K562 (cell line): ENCODE measurements at regions not wholly inside any gene's neighbourhood (a gene's known extent, or its start where the extent isn't known, plus 50 kb on each side); places are given as distances from the start of the nearest gene placed in this dataset.

ENCODE experiments used
- ATF2 ChIP-seq: sonication (generic); formaldehyde crosslinking; IDR thresholded peaks from 2 replicates; pipeline ENCODE4 v1.8.1; 2022; ENCODE audit warnings: missing genetic modification reagents
- CTCF ChIP-seq, 3 experiments: IDR thresholded peaks in 2 of 3; conservative IDR thresholded peaks in 1 of 3; 2 replicates each; pipeline ENCODE4 v1.5.1; 2011 to 2012; ENCODE audit warnings: low read length in 3 of 3, mild to moderate bottlenecking in 3 of 3, control low read depth in 2 of 3, improper control_type of control experiment in 1 of 3, inconsistent platforms in 1 of 3, low read depth in 1 of 3, mixed read lengths in 1 of 3, moderate library complexity in 1 of 3; ENCODE audit not compliant: insufficient read depth in 2 of 3
- ELF1 ChIP-seq: fragments of 200-800 bp; sonication (Bioruptor generic); IDR thresholded peaks from 2 replicates; pipeline ENCODE4 v1.6.1; 2016; ENCODE audit warnings: missing genetic modification characterization, missing compliant biosample characterization
- FOSL1 ChIP-seq: fragments of 200-800 bp; sonication (Bioruptor generic); conservative IDR thresholded peaks from 2 replicates; pipeline ENCODE4 v1.6.1; 2016; ENCODE audit warnings: missing genetic modification characterization, missing compliant biosample characterization
- NRF1 ChIP-seq, 2 experiments: fragments of 450-650 bp; IDR thresholded peaks in 1 of 2; conservative IDR thresholded peaks in 1 of 2; 2 replicates each; pipeline ENCODE4 v1.6.1; 2014; ENCODE audit warnings: mild to moderate bottlenecking in 2 of 2
- PHB ChIP-seq: fragments of 250-450 bp; sonication (Bioruptor Pico); IDR thresholded peaks from 2 replicates; pipeline ENCODE4 v1.5.0; 2021
- POLR2A ChIP-seq: fragments of 450-650 bp; conservative IDR thresholded peaks from 2 replicates; pipeline ENCODE4 v1.6.1; 2016
- PYGO2 ChIP-seq: fragments of 450-650 bp; IDR thresholded peaks from 2 replicates; pipeline ENCODE4 v1.6.1; 2016; ENCODE audit warnings: mild to moderate bottlenecking, missing genetic modification characterization, moderate library complexity, missing compliant biosample characterization
- SETDB1 ChIP-seq: IDR thresholded peaks from one replicate; pipeline ENCODE4 v1.6.1; 2012; ENCODE audit warnings: low read length, control low read depth, inconsistent platforms
- SIX5 ChIP-seq, 2 experiments: IDR thresholded peaks; 2 replicates each; pipeline ENCODE4 v1.6.1; 2011; ENCODE audit warnings: low read length in 2 of 2, borderline replicate concordance in 1 of 2, low read depth in 1 of 2, mild to moderate bottlenecking in 1 of 2, moderate library complexity in 1 of 2; ENCODE audit not compliant: insufficient read depth in 1 of 2
- ZBTB43 ChIP-seq: sonication (generic); formaldehyde crosslinking; IDR thresholded peaks from 2 replicates; pipeline ENCODE4 v1.8.0; 2023; ENCODE audit warnings: mild to moderate bottlenecking, missing genetic modification reagents
- ZNF146 ChIP-seq: IDR thresholded peaks from one replicate; pipeline ENCODE4 v1.6.1; 2018; ENCODE audit warnings: missing compliant biosample characterization; ENCODE audit not compliant: unreplicated experiment
- ZNF311 ChIP-seq: fragments of 250-450 bp; sonication (Bioruptor Pico); IDR thresholded peaks from 2 replicates; pipeline ENCODE4 v1.4.0; 2020; ENCODE audit warnings: mild to moderate bottlenecking, moderate library complexity
- ZNF384 ChIP-seq: IDR thresholded peaks from 2 replicates; pipeline ENCODE4 v1.6.1; 2012; ENCODE audit warnings: low read depth, low read length, improper control_type of control experiment

- TF ChIP-seq ZNF384 (no peak), PYGO2 (tag) (no peak), PHB (CRISPR knock-in tag) (no peak), ATF2 (CRISPR knock-in tag) (no peak), ZNF311 (CRISPR knock-in tag) (no peak), SETDB1 (no peak), POLR2A (no peak), NRF1 (conservative IDR thresholded peaks at IDR 0.05 in 1 of 2, IDR thresholded peaks at IDR 0.05 in 1 of 2) (no peak), CTCF (IDR thresholded peaks at IDR 0.05 in 2 of 3, conservative IDR thresholded peaks at IDR 0.05 in 1 of 3; ENCODE audit: insufficient read depth in 2 of 3, low read depth in 1 of 3, low read length in 3 of 3) (no peak), ZNF146 (CRISPR knock-in tag) (no peak), ELF1 (tag) (no peak), FOSL1 (tag) (no peak), SIX5 (IDR thresholded peaks at IDR 0.05; ENCODE audit: borderline replicate concordance in 1 of 2, insufficient read depth in 1 of 2, low read depth in 1 of 2, low read length in 2 of 2) (no peak), ZBTB43 (CRISPR knock-in tag) (no peak)
Observed at GRCh38 chr14:48435221-48435620, 759.8 kb upstream of the MDGA2 start.
